IPS-20b (cell line): ENCODE measurements at regions not wholly inside any gene's neighbourhood (a gene's known extent, or its start where the extent isn't known, plus 50 kb on each side); places are given as distances from the start of the nearest gene placed in this dataset.
"Not testable (repeated sequence)": the region's sequence is repeated elsewhere in the genome, so short reads cannot be mapped to it uniquely, and the experiment has no call there.

Experiments
- H3K27ac ChIP-seq: one replicate; pipeline ENCODE4 v1.5.1; 2013; ENCODE audit warnings: low read length
- H3K27me3 ChIP-seq: 2 replicates; pipeline ENCODE4 v1.6.1; 2013; ENCODE audit warnings: mild to moderate bottlenecking, low read length, inconsistent platforms; ENCODE audit not compliant: insufficient read depth
- H3K36me3 ChIP-seq: 2 replicates; pipeline ENCODE4 v1.6.1; 2013; ENCODE audit warnings: low read depth, mild to moderate bottlenecking, inconsistent platforms, low read length, moderate library complexity; ENCODE audit not compliant: insufficient read depth
- H3K4me1 ChIP-seq: 2 replicates; pipeline ENCODE4 v1.6.1; 2013; ENCODE audit warnings: mild to moderate bottlenecking, control low read depth, inconsistent platforms, low read length, moderate library complexity; ENCODE audit not compliant: insufficient read depth
- H3K4me3 ChIP-seq: 2 replicates; pipeline ENCODE4 v1.5.1; 2013; ENCODE audit warnings: mild to moderate bottlenecking, low read length, inconsistent platforms
- H3K9ac ChIP-seq: 2 replicates; pipeline ENCODE4 v1.6.1; 2013; ENCODE audit warnings: low read depth, mild to moderate bottlenecking, inconsistent platforms, low read length, moderate library complexity
- H3K9me3 ChIP-seq: 2 replicates; pipeline ENCODE4 v1.6.1; 2013; ENCODE audit warnings: mild to moderate bottlenecking, low read depth, low read length, inconsistent platforms; ENCODE audit not compliant: insufficient read depth

DNA sequence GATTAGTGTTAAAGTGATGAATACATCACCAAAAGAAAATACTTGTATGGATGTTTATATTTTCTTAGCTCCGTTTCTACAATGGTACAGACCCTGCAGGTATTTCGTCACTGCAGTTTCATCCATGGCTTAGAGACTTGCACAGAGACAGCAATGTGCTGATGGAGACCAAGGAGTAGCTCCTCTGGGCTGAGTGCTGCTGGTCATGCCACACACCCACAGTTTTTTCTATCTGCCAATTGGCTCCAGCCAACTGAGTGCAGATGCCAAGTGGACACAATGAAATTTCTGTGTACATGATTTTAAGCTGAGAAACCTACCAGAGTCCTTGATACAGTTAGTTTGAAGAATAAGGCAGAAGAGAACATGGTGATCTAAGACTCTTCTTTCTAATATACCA is 145.9 kb upstream of the ADCY2 start:
- no peaks in the 10 kb centered on the region for H3K27me3 ChIP-seq
- no peaks in the 10 kb centered on the region for H3K4me1 ChIP-seq
- H3K36me3 ChIP-seq = no peaks in the 10 kb centered on the region
- H3K9ac ChIP-seq = no peak overlapping the region
- no peak overlapping the region for H3K4me3 ChIP-seq
- H3K9me3 ChIP-seq = no peaks in the 10 kb centered on the region
- H3K27ac ChIP-seq = no peak overlapping the region

DNA sequence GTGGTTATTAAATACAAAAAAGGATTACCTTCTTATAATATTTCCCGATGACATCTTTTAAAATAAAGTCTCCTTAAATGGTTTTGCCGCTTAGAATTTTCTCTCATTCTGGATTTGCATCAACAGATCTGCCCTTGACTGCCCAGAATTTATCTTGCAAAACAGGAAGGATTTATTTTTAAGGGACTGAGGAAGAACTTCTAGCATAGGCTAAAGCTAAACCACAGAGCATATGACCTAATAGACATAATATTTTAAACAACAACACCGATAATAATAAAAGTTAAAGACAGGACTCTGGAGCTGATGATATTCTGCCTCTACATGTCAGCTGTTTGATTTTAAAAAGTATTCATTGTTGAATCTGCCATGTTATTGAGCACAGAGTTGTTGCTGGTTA is 145.3 kb upstream of the ADCY2 start:
- Histone ChIP-seq H3K9me3 (no peaks in the 10 kb centered on the region), H3K27me3 (no peaks in the 10 kb centered on the region), H3K36me3 (no peaks in the 10 kb centered on the region), H3K9ac (no peak overlapping the region), H3K4me1 (no peaks in the 10 kb centered on the region), H3K4me3 (no peak overlapping the region), H3K27ac (no peak overlapping the region)

DNA sequence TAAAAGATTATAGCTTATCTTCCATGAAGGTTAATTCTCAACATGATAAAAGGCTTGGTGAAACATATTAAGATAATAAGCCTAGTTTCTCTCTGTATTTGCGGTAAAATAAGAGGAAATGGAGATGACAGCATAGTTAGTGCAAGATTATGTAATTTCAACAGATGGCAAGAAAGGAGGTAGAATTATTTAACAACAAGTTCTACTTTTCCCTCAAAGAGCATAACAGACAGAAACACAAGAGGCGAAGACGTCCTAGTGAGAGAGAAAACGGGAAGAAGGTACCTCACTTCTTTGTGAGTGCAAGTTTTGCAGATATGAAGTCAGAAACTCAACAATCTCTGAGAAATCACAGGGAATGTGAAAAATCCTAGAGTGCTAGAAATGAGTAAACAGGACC is 144.8 kb upstream of the ADCY2 start:
- H3K27me3 ChIP-seq = no peaks in the 10 kb centered on the region
- H3K4me3 ChIP-seq = no peak overlapping the region
- H3K4me1 ChIP-seq = no peaks in the 10 kb centered on the region
- no peaks in the 10 kb centered on the region for H3K9me3 ChIP-seq
- no peak overlapping the region for H3K9ac ChIP-seq
- no peaks in the 10 kb centered on the region for H3K36me3 ChIP-seq
- H3K27ac ChIP-seq = no peak overlapping the region

DNA sequence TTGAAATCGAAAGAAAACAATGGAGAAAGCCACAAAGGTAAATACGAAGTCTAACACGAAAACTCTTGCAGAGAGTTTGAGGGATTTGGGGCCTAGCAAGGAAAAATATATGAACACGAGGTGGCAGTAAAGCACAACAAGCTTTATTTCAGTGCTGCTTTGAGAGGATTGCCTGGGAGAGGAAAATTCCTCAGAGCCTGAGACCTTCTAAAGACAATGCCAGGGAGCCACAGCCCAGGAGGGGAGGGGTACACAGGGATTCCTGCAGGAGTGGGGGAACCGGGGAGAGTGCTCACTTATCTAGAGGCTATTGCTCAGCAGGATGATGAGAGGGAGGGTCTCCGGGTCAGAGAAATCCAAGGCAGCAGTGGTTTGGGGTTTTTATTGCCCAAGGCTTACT is 134.9 kb upstream of the ADCY2 start:
- Histone ChIP-seq H3K27ac (peak overlapping the region; percentile 18), H3K9ac (peak overlapping the region; percentile 62)

DNA sequence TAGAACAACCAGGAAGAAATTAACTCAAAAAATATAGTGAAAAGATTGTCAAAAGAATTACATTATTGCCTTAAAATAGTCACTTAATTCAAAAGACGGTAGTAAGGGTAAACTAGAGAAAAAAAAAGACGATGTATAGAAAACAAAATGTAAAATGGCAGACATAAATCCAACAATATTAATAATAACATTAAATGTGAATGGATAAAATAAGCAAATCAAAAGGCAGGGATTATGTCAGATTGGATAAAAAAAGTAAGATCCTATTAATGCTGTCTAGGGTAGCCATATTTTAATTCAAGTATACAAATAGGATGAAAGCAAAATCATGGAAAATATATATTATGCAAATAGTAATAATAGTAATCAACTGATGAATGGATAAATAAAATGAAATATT is 134.0 kb upstream of the ADCY2 start:
- peak overlapping the region; percentile 66 for H3K27ac ChIP-seq

More for the DNA sequence above, 134.9 kb upstream of the ADCY2 start:
- Histone ChIP-seq H3K9me3 (no peaks in the 10 kb centered on the region), H3K4me1 (peaks cover 16% of the 10 kb centered on the region; the same call in 1 of the 2 replicates), H3K4me3 (no peak overlapping the region), H3K36me3 (peaks cover 9% of the 10 kb centered on the region), H3K27me3 (no peaks in the 10 kb centered on the region)

DNA sequence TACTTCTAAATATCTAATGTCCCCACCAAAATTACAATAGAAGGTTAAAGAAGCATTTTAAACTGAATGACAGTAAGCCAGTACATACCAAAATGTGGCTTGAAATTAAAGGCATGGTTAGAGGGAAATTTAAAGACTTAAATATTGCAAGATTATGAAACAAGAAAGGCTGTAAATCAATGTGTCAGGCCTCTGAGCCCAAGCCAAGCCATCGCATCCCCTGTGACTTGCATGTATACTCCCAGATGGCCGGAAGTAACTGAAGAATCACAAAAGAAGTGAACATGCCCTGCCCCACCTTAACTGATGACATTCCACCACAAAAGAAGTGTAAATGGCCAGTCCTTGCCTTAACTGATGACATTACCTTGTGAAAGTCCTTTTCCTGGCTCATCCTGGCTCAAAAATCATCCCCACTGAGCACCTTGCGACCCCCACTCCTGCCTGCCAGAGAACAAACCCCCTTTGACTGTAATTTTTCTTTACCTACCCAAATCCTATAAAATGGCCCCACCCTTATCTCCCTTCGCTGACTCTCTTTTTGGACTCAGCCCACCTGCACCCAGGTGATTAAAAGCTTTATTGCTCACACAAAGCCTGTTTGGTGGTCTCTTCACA is 132.4 kb upstream of the ADCY2 start:
- not testable (repeated sequence) for H3K36me3 ChIP-seq, H3K27ac ChIP-seq, H3K9me3 ChIP-seq, H3K27me3 ChIP-seq
- Histone ChIP-seq H3K4me1 (peaks cover 16% of the 10 kb centered on the region; the same call in 1 of the 2 replicates), H3K9ac (peak overlapping the region; percentile 62), H3K4me3 (peak overlapping the region; percentile 23; the same call in 1 of the 2 replicates)

More for the DNA sequence above, 134.0 kb upstream of the ADCY2 start:
- Histone ChIP-seq H3K9me3 (no peaks in the 10 kb centered on the region), H3K4me1 (peaks cover 16% of the 10 kb centered on the region; the same call in 1 of the 2 replicates), H3K9ac (no peak overlapping the region; the same call in 1 of the 2 replicates), H3K4me3 (0 out of 2 replicates have a peak overlapping the region, but pooled peaks have one; percentile 13), H3K27me3 (no peaks in the 10 kb centered on the region), H3K36me3 (peaks cover 9% of the 10 kb centered on the region)

DNA sequence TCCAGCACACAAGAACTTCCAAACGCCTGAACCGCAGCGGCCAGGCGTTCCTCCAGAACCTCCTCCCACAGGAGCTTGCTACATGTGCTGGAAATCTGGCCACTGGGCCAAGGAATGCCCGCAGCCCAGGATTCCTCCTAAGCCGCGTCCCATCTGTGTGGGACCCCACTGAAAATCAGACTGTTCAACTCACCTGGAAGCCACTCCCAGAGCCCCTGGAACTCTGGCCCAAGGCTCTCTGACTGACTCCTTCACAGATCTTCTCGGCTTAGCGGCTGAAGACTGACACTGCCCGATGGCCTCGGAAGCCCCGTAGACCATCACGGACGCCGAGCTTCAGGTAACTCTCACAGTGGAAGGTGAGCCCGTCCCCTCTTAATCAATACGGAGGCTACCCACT is 130.2 kb upstream of the ADCY2 start:
- H3K27me3 ChIP-seq, H3K9me3 ChIP-seq: not testable (repeated sequence)

DNA sequence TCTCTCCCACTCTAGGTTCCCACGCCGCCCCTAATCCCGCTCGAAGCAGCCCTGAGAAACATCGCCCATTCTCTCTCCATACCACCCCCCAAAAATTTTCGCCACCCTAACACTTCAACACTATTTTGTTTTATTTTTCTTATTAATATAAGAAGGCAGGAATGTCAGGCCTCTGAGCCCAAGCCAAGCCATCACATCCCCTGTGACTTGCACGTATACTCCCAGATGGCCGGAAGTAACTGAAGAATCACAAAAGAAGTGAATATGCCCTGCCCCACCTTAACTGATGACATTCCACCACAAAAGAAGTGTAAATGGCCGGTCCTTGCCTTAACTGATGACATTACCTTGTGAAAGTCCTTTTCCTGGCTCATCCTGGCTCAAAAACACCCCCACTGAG is 127.2 kb upstream of the ADCY2 start:
- H3K27me3 ChIP-seq, H3K4me3 ChIP-seq, H3K9ac ChIP-seq, H3K27ac ChIP-seq, H3K36me3 ChIP-seq: not testable (repeated sequence)
- H3K4me1 ChIP-seq = peaks cover 17% of the 10 kb centered on the region; the same call in 1 of the 2 replicates
- peaks cover 13% of the 10 kb centered on the region; the same call in 1 of the 2 replicates for H3K9me3 ChIP-seq

More for the DNA sequence above, 130.2 kb upstream of the ADCY2 start:
- H3K27ac ChIP-seq, H3K9ac ChIP-seq, H3K36me3 ChIP-seq, H3K4me3 ChIP-seq: not testable (repeated sequence)
- peaks cover 26% of the 10 kb centered on the region; the same call in 1 of the 2 replicates for H3K4me1 ChIP-seq

DNA sequence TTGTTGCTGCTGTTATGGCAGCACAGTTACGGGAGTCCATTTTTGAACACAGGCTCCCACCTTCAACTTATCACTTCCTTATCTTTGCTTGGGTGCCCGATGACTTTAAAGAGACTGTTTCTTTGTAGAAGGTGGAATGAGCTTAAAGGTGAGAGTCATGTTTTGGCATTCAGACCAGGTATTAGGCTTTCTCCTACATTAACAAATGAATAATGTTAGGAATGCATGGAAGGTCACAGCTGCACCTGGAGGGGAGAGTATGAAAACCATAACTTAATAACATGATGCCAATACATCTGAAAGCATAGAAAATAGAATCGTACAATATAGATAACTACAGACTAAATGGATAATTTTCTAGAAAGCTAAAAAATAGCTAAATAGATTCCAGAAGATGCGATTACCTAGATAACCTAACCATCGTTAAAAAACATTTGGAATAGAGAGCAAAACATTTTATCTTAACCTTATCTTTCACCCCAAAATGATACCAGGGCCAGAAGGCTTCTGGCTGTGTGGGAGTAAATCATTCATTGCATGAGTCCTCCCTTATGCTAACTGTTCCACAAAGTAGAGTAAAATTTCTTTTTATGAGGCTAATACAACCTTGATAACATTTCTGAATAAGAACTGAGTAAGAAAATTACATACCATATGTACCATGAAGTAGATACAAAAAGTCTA is 126.2 kb upstream of the ADCY2 start:
- no peak overlapping the region for H3K27ac ChIP-seq
- no peaks in the 10 kb centered on the region for H3K27me3 ChIP-seq
- H3K9ac ChIP-seq = peak overlapping the region; percentile 46; the same call in 1 of the 2 replicates
- H3K36me3 ChIP-seq = peaks cover 8% of the 10 kb centered on the region; the same call in 1 of the 2 replicates
- H3K4me3 ChIP-seq = no peak overlapping the region
- peaks cover 17% of the 10 kb centered on the region; the same call in 1 of the 2 replicates for H3K4me1 ChIP-seq
- H3K9me3 ChIP-seq = peaks cover 14% of the 10 kb centered on the region; the same call in 1 of the 2 replicates

DNA sequence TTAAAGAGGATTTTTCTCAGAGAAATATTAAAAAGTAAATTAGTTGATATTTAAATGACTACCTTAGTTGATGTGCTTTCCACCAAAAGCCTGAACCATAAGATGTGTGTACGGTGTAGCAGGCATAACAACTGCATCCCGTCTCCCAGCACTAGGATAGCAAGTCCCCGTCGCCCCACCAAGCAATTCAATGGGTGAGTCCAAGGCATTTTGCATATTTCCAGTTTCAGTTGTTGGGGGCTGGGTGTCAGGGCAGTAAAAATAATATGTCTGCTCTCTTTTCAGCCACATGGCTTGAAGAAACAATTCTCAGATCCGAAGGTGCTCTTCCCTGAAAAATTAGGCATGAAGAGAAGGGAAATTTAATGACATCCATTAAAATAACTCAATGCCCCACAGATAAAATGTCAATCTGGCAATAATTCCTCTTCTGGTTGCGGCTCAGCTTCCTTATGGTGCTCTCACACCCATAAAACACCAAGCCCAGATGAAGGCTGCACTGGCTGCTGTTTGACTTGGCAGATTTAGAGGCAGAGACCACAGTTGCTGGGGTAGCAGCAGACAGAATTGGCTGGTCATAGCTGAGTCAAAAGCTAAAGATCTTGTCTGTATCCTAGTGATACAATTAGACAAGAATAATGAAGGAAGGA is 124.4 kb upstream of the ADCY2 start:
- no peak overlapping the region for H3K27ac ChIP-seq

DNA sequence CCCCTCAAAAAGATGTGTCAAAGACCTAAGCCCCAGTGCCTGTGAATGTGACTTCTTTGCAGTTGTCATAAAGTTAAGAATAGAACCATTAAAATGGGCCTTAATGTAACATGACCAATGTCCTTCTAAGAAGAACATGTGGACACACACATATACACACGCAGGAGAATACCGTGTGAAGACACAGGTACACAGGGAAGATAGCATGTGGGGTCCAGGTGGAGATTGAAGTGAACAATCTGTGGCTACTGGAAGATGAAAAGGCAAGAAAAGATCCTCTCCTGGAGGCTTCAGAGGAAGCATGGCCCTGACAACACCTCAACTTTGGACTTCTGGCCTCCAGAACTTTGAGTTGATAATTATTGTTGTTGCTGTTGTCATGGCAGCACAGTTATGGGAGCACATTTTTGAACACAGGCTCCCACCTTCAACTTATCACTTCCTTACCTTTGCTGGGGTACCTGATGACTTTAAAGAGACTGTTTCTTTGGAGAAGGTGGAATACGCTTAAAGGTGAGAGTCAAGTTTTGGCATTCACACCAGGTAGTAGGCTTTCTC is 123.5 kb upstream of the ADCY2 start:
- Histone ChIP-seq H3K9me3 (peaks cover 14% of the 10 kb centered on the region; the same call in 1 of the 2 replicates), H3K4me1 (peaks cover 17% of the 10 kb centered on the region; the same call in 1 of the 2 replicates), H3K4me3 (no peak overlapping the region), H3K27ac (no peak overlapping the region), H3K27me3 (no peaks in the 10 kb centered on the region), H3K36me3 (peaks cover 8% of the 10 kb centered on the region; the same call in 1 of the 2 replicates), H3K9ac (no peak overlapping the region)

More for the DNA sequence above, 124.4 kb upstream of the ADCY2 start:
- Histone ChIP-seq H3K36me3 (peaks cover 8% of the 10 kb centered on the region; the same call in 1 of the 2 replicates), H3K27me3 (no peaks in the 10 kb centered on the region), H3K9ac (no peak overlapping the region), H3K4me3 (no peak overlapping the region), H3K4me1 (peaks cover 17% of the 10 kb centered on the region; the same call in 1 of the 2 replicates), H3K9me3 (peaks cover 14% of the 10 kb centered on the region; the same call in 1 of the 2 replicates)
